HCT116 (cell line): ENCODE measurements at regions not wholly inside any gene's neighbourhood (a gene's known extent, or its start where the extent isn't known, plus 50 kb on each side); places are given as distances from the start of the nearest gene placed in this dataset.

Source experiments
- ATAC-seq: fragments of 200-7000 bp; cut with Tn5 transposase; 2 replicates; pipeline ENCODE4 v1.9.1; 2020; ENCODE audit warnings: mild to moderate bottlenecking, moderate library complexity
- BruUV-seq: library from RNA; stranded (reverse); fragments of 400-500 nt; replicated peaks from 2 replicates; lab custom pipeline; 2021; lab: Mats Ljungman, UMichigan
- CTCF ChIA-PET: fragments of 300-600 bp; sonication (Branson Sonifier 250); formaldehyde crosslinking; loops from one replicate; lab custom pipeline; 2021; ENCODE audit warnings: antibody characterized with exemption; lab: Charles Lee
- POLR2A ChIA-PET: fragments of 300-600, 350-600 bp; sonication (Branson Sonifier 250); formaldehyde crosslinking; loops from one replicate; lab custom pipeline; 2021; ENCODE audit warnings: antibody characterized with exemption; lab: Charles Lee
- RAD21 ChIA-PET, 2 experiments: fragments of 300-600 bp; sonication (Branson Sonifier 250); formaldehyde crosslinking; loops; one replicate each; lab custom pipeline; 2023; ENCODE audit warnings: low total read pairs in 2 of 2; ENCODE audit not compliant: uncharacterized antibody in 2 of 2, unreplicated experiment in 2 of 2, low non-redundant PET in 1 of 2; lab: Charles Lee
- DNase-seq: peaks from one replicate; pipeline ENCODE4 v3.0.0-alpha.2; 2010; ENCODE audit warnings: low read depth, low spot score
- H2AFZ ChIP-seq: fragments of 200-600 bp; shearing (Covaris generic), sonication (generic); 2 replicates; pipeline ENCODE4 v1.6.1; 2017; ENCODE audit warnings: low read depth, mixed run types, mixed read lengths, antibody characterized with exemption, low read length; ENCODE audit not compliant: poor library complexity, severe bottlenecking
- H3K27ac ChIP-seq: 2 replicates; pipeline ENCODE4 v1.5.1; 2012; ENCODE audit warnings: low read depth, low read length
- H3K27me3 ChIP-seq: fragments of 200-600 bp; sonication (generic); 2 replicates; pipeline ENCODE4 v1.6.1; 2016; ENCODE audit warnings: mixed run types, low read length, mixed read lengths; ENCODE audit not compliant: insufficient read depth
- H3K36me3 ChIP-seq, 2 experiments: fragments of 200-500 bp in 1 of 2; fragments of 200-600 bp in 1 of 2; sonication (Bioruptor generic) in 1 of 2; sonication (generic) in 1 of 2; 2 replicates each; pipeline versions ENCODE4 v1.5.1 to v1.6.1; 2014 to 2016; ENCODE audit warnings: low read length in 2 of 2, inconsistent platforms in 1 of 2, mixed read lengths in 1 of 2, mixed run types in 1 of 2; ENCODE audit not compliant: insufficient read depth in 2 of 2, control insufficient read depth in 1 of 2
- H3K4me1 ChIP-seq, 2 experiments: fragments of 200-600 bp in 1 of 2; sonication (generic) in 1 of 2; 2 replicates each; pipeline versions ENCODE4 v1.5.1 to v1.6.1; 2012 to 2017; ENCODE audit warnings: low read length in 2 of 2, inconsistent platforms in 1 of 2, mild to moderate bottlenecking in 1 of 2, mixed read lengths in 1 of 2, mixed run types in 1 of 2, moderate library complexity in 1 of 2; ENCODE audit not compliant: insufficient read depth in 2 of 2, control insufficient read depth in 1 of 2
- H3K4me2 ChIP-seq: fragments of 200-600 bp; sonication (generic); 2 replicates; pipeline ENCODE4 v1.6.1; 2017; ENCODE audit warnings: mixed run types, low read length, mixed read lengths
- H3K4me3 ChIP-seq, 2 experiments: fragments of 200-600 bp in 1 of 2; sonication (generic) in 1 of 2; replicated peaks in 1 of 2; 2 replicates each; pipeline ENCODE4 v1.5.1; 2011 to 2016; ENCODE audit warnings: low read length in 2 of 2, control low read depth in 1 of 2, low read depth in 1 of 2, mild to moderate bottlenecking in 1 of 2, mixed read lengths in 1 of 2, mixed run types in 1 of 2
- H3K79me2 ChIP-seq: fragments of 200-600 bp; sonication (generic); 2 replicates; pipeline ENCODE4 v1.6.1; 2017; ENCODE audit warnings: mild to moderate bottlenecking, mixed run types, low read length, moderate library complexity, mixed read lengths; ENCODE audit not compliant: insufficient read depth
- H3K9ac ChIP-seq: fragments of 200-600 bp; sonication (generic); 2 replicates; pipeline ENCODE4 v1.6.1; 2016; ENCODE audit warnings: low read length, mixed read lengths
- H3K9me2 ChIP-seq: fragments of 200-600 bp; sonication (generic), shearing (Covaris generic); 2 replicates; pipeline ENCODE4 v1.6.1; 2017; ENCODE audit warnings: mixed run types, mild to moderate bottlenecking, moderate library complexity; ENCODE audit not compliant: insufficient read depth
- H3K9me3 ChIP-seq, 2 experiments: fragments of 200-500 bp in 1 of 2; fragments of 200-600 bp in 1 of 2; sonication (Bioruptor generic) in 1 of 2; sonication (generic) in 1 of 2; 2 replicates each; pipeline ENCODE4 v1.6.1; 2014 to 2017; ENCODE audit warnings: low read length in 2 of 2, mixed read lengths in 2 of 2, inconsistent platforms in 1 of 2, low read depth in 1 of 2, mild to moderate bottlenecking in 1 of 2, mixed run types in 1 of 2, moderate library complexity in 1 of 2; ENCODE audit not compliant: control insufficient read depth in 1 of 2, insufficient read depth in 1 of 2
- H4K20me1 ChIP-seq: fragments of 200-600 bp; sonication (generic), shearing (Covaris generic); 2 replicates; pipeline ENCODE4 v1.6.1; 2017; ENCODE audit warnings: mixed run types, mild to moderate bottlenecking, moderate library complexity; ENCODE audit not compliant: insufficient read depth
- ATF3 ChIP-seq: IDR thresholded peaks from 2 replicates; pipeline ENCODE4 v1.6.1; 2012
- CBX3 ChIP-seq: IDR thresholded peaks from 2 replicates; pipeline ENCODE4 v1.6.1; 2012; ENCODE audit warnings: low read depth
- CTCF ChIP-seq, 3 experiments: fragments of 200-600 bp in 1 of 3; sonication (generic) in 1 of 3; IDR thresholded peaks in 2 of 3; conservative IDR thresholded peaks in 1 of 3; 2 replicates each; pipeline ENCODE4 v1.5.1; 2012 to 2017; ENCODE audit warnings: low read depth in 2 of 3, low read length in 2 of 3, antibody characterized with exemption in 1 of 3, borderline replicate concordance in 1 of 3, control low read depth in 1 of 3, mild to moderate bottlenecking in 1 of 3, mixed read lengths in 1 of 3, mixed run types in 1 of 3, moderate library complexity in 1 of 3; ENCODE audit not compliant: insufficient read depth in 1 of 3
- EGR1 ChIP-seq: IDR thresholded peaks from 2 replicates; pipeline ENCODE4 v1.6.1; 2012; ENCODE audit warnings: low read depth
- ELF1 ChIP-seq: IDR thresholded peaks from 2 replicates; pipeline ENCODE4 v1.6.1; 2012; ENCODE audit warnings: low read depth, borderline replicate concordance
- EZH2 ChIP-seq: fragments of 200-600 bp; sonication (generic); IDR thresholded peaks from 2 replicates; pipeline ENCODE4 v1.6.1; 2017; ENCODE audit warnings: antibody characterized with exemption, mixed run types
- EZH2phosphoT487 ChIP-seq: fragments of 200-600 bp; IDR thresholded peaks from 2 replicates; pipeline ENCODE4 v1.6.1; 2018; ENCODE audit warnings: antibody characterized with exemption, borderline replicate concordance
- FOSL1 ChIP-seq: IDR thresholded peaks from 2 replicates; pipeline ENCODE4 v1.6.1; 2012; ENCODE audit warnings: low read depth
- MAX ChIP-seq: IDR thresholded peaks from 2 replicates; pipeline ENCODE4 v1.6.1; 2012
- POLR2A ChIP-seq: IDR thresholded peaks from 2 replicates; pipeline ENCODE4 v1.7.0; 2011; ENCODE audit warnings: borderline replicate concordance; ENCODE audit not compliant: insufficient read depth, insufficient read length; ENCODE audit errors: extremely low read depth
- POLR2AphosphoS5 ChIP-seq: IDR thresholded peaks from 2 replicates; pipeline ENCODE4 v1.6.1; 2011; ENCODE audit warnings: mild to moderate bottlenecking, low read depth, low read length, moderate library complexity
- RAD21 ChIP-seq: IDR thresholded peaks from 2 replicates; pipeline ENCODE4 v1.6.1; 2012; ENCODE audit warnings: low read depth, mild to moderate bottlenecking
- SIN3A ChIP-seq: IDR thresholded peaks from 2 replicates; pipeline ENCODE4 v1.6.1; 2012; ENCODE audit warnings: low read depth
- SP1 ChIP-seq: IDR thresholded peaks from 2 replicates; pipeline ENCODE4 v1.6.1; 2012; ENCODE audit warnings: low read depth
- SRF ChIP-seq: IDR thresholded peaks from 2 replicates; pipeline ENCODE4 v1.6.1; 2012; ENCODE audit warnings: low read depth
- TCF7L2 ChIP-seq: IDR thresholded peaks from 2 replicates; pipeline ENCODE4 v1.7.0; 2011; ENCODE audit warnings: borderline replicate concordance, inconsistent platforms; ENCODE audit not compliant: insufficient read depth, insufficient read length; ENCODE audit errors: extremely low read depth
- YY1 ChIP-seq: IDR thresholded peaks from 2 replicates; pipeline ENCODE4 v1.6.1; 2011; ENCODE audit warnings: low read length, low read depth, moderate library complexity, mild to moderate bottlenecking; ENCODE audit not compliant: insufficient replicate concordance; ENCODE audit errors: extremely low read depth
- ZBTB33 ChIP-seq: IDR thresholded peaks from 2 replicates; pipeline ENCODE4 v1.6.1; 2011; ENCODE audit warnings: mild to moderate bottlenecking, low read length, moderate library complexity; ENCODE audit not compliant: insufficient replicate concordance; ENCODE audit errors: extremely low read depth
- ZFX ChIP-seq: fragments of 450-650 bp; IDR thresholded peaks from 2 replicates; pipeline ENCODE4 v1.6.1; 2017
- ZNF274 ChIP-seq: fragments of 200-500 bp; sonication (Bioruptor generic); IDR thresholded peaks from 2 replicates; pipeline ENCODE4 v1.6.1; 2014; ENCODE audit warnings: mild to moderate bottlenecking, low read depth, low read length, inconsistent platforms
- intact Hi-C: fragments of 100-400 bp; cut with micrococcal nuclease; formaldehyde crosslinking; loops from 2 replicates; pipeline ENCODE4 v1.10.0; 2022

- Histone ChIP-seq H3K4me1 (no peaks in the 10 kb centered on the region), H3K9ac (no peak overlapping the region), H3K4me2 (no peak overlapping the region), H3K27ac (no peak overlapping the region), H3K4me3 (no peak overlapping the region), H3K9me3 (peaks cover 1 to 6% of the 10 kb centered on the region in 2 experiments; a peak in 2 of 4 replicates), H4K20me1 (no peaks in the 10 kb centered on the region), H3K9me2 (no peaks in the 10 kb centered on the region), H3K36me3 (no peaks in the 10 kb centered on the region), H3K79me2 (no peaks in the 10 kb centered on the region), H3K27me3 (peaks cover 8% of the 10 kb centered on the region; the same call in 1 of the 2 replicates), H2AFZ (no peak overlapping the region)
- TF ChIP-seq POLR2AphosphoS5, result no peak
- no peak for TF ChIP-seq ELF1
- no peak for TF ChIP-seq CBX3
- TF ChIP-seq SIN3A, result no peak
- TF ChIP-seq ZBTB33, result no peak
- TF ChIP-seq ZNF274, result no peak
- no peak for TF ChIP-seq MAX
- no peak for TF ChIP-seq RAD21
- TF ChIP-seq EZH2, result no peak
- no peak for TF ChIP-seq SRF
- TF ChIP-seq POLR2A, result no peak
- TF ChIP-seq EZH2phosphoT487, result no peak
- TF ChIP-seq CTCF (IDR thresholded peaks at IDR 0.05 in 2 of 3, conservative IDR thresholded peaks at IDR 0.05 in 1 of 3; ENCODE audit: borderline replicate concordance in 1 of 3, insufficient read depth in 1 of 3, low read depth in 2 of 3, low read length in 2 of 3), result no peak
- no peak for TF ChIP-seq TCF7L2
- TF ChIP-seq SP1, result no peak
- TF ChIP-seq YY1, result no peak
- TF ChIP-seq FOSL1, result no peak
- TF ChIP-seq ZFX, result no peak
- TF ChIP-seq ATF3, result no peak
- TF ChIP-seq EGR1, result no peak
- ChIA-PET CTCF (no interaction called here), RAD21 (no interaction called here), POLR2A (no interaction called here)
- DNase-seq, result no peak
- intact Hi-C loops, result no loop called here
- no peak for ATAC-seq
- no TSS peak for BruUV-seq
Observed at GRCh38 chr16:50446861-50447260, 78.1 kb upstream of the BRD7 start.
